Upper lobe of right lung (tissue), 1 donor: ENCODE measurements at regions not wholly inside any gene's neighbourhood (a gene's known extent, or its start where the extent isn't known, plus 50 kb on each side); places are given as distances from the start of the nearest gene placed in this dataset.

Experiments
- ATAC-seq: fragments of 200-7000 bp; cut with Tn5 transposase; one replicate; pipeline ENCODE4 v1.9.1; 2020; ENCODE audit warnings: mild to moderate bottlenecking, moderate library complexity
- DNase-seq: peaks from one replicate; pipeline ENCODE4 v3.0.0-alpha.2; 2020
- H3K27ac ChIP-seq: fragments of 200-600 bp; one replicate; pipeline ENCODE4 v1.8.0; 2022
- H3K27me3 ChIP-seq: fragments of 200-600 bp; one replicate; pipeline ENCODE4 v1.8.0; 2022; ENCODE audit warnings: mild to moderate bottlenecking
- H3K36me3 ChIP-seq: fragments of 200-600 bp; one replicate; pipeline ENCODE4 v1.8.0; 2022
- H3K4me1 ChIP-seq: fragments of 200-600 bp; one replicate; pipeline ENCODE4 v1.8.0; 2022
- H3K4me3 ChIP-seq: fragments of 200-600 bp; one replicate; pipeline ENCODE4 v1.8.0; 2022; ENCODE audit warnings: mild to moderate bottlenecking
- H3K9me3 ChIP-seq: fragments of 200-600 bp; one replicate; pipeline ENCODE4 v1.8.0; 2022
- CTCF ChIP-seq: fragments of 200-600 bp; IDR thresholded peaks from one replicate; pipeline ENCODE4 v1.8.0; 2022; ENCODE audit warnings: antibody characterized with exemption
- intact Hi-C: fragments of 100-400 bp; cut with DNase I; formaldehyde crosslinking; loops from one replicate; pipeline ENCODE4 v1.11.0; 2022
- donor health status: DM: no; HTN: yes; CAD: no; lungs with severe emphysema.

DNA sequence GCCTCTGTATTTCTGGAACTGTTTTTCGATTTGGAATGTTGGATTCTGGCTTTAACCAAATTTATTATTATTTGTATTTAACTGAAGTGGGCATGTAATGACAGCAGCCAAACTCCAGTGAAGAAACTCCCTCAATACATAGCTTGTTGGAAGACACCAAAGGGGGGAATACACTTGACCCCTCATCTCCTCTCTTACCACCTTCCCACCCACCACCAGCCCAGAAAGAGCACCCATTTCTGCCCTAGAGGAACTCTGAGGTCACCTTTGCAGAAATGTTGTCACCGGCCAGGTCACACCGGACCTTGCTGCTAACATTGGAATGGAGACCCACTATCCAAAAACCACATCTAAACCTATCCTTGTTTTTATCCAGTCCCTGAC, 58.6 kb upstream of the CA12 start:
- TF ChIP-seq CTCF = no peak
- Histone ChIP-seq H3K4me3 (no peak overlapping the region), H3K4me1 (peaks cover 9% of the 10 kb centered on the region), H3K27me3 (no peaks in the 10 kb centered on the region), H3K27ac (no peak overlapping the region), H3K36me3 (no peaks in the 10 kb centered on the region), H3K9me3 (no peaks in the 10 kb centered on the region)
- intact Hi-C loops = no loop called here
- DNase-seq (no peak), ATAC-seq (no peak)

DNA sequence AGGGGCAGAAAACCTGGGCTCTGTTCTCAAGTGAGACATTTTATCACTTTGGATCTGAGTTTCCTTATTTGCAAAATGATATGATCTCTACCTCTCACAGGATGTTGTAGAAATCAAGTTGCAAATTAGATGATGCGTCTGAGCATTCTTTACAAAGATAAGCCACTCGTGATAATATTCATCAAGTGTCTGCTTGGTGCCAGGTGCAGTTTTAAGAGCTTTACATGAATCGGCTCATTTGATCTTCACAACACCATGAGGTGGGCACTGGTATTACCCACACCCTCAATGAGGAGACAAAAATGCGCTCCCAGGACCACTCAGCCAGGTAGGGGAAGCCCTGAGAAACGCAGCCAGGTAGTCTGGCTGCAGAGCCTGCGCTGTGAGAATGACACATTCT, 59.1 kb upstream of the CA12 start:
- intact Hi-C loops = no loop called here
- DNase-seq (no peak), ATAC-seq (no peak)
- H3K4me1 ChIP-seq = peaks cover 9% of the 10 kb centered on the region
- TF ChIP-seq CTCF = no peak
- no peak overlapping the region for H3K4me3 ChIP-seq
- no peak overlapping the region for H3K27ac ChIP-seq
- H3K27me3 ChIP-seq = no peaks in the 10 kb centered on the region
- H3K9me3 ChIP-seq = no peaks in the 10 kb centered on the region
- no peaks in the 10 kb centered on the region for H3K36me3 ChIP-seq

DNA sequence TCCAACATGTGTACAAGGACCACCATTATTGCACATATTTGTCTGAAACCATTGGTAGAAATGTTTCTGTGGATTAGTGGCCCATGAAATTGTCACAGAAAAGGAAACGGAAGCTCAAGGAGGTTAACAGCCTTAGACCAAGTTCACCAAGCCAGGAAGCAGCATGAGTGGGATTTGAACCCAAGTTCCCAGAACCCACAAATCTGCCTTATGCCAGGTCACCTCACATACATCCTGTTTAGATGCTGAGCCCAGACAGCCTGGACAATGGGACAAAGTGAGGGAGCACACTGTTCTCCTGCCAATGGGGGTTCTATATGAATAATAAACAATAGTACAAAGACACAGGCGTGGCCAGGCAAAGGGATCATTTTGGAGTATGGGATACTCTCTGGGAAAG, 59.6 kb upstream of the CA12 start:
- DNase-seq (no peak), ATAC-seq (no peak)
- Histone ChIP-seq H3K27ac (no peak overlapping the region), H3K4me1 (peaks cover 9% of the 10 kb centered on the region), H3K4me3 (no peak overlapping the region), H3K27me3 (no peaks in the 10 kb centered on the region), H3K9me3 (no peaks in the 10 kb centered on the region), H3K36me3 (no peaks in the 10 kb centered on the region)
- TF ChIP-seq CTCF = no peak
- intact Hi-C loops = no loop called here

DNA sequence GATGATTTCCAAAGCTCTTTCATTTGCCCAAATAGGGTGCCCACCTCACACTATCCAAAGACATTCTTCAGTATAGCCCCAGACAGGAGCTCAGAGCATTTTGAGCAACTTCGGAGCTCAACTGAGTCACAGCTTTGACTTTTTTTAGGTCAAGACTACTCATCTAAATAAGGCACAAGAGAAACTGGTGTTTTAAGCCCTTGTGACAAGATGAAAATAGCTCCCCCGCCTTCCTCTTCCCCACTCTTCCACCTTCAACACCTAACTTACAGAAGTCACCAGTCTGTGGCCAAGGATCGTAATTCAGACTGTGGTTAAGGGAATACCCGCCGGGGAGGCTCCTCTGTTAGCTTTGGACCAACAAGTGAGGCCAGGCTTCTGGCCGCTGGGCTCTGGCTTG, 60.4 kb upstream of the CA12 start:
- no peaks in the 10 kb centered on the region for H3K36me3 ChIP-seq
- peaks cover under 1% of the 10 kb centered on the region for H3K4me1 ChIP-seq
- H3K4me3 ChIP-seq = no peak overlapping the region
- no peak for TF ChIP-seq CTCF
- no peak for DNase-seq
- no peak overlapping the region for H3K27ac ChIP-seq
- intact Hi-C loops = no loop called here
- no peak for ATAC-seq
- no peaks in the 10 kb centered on the region for H3K9me3 ChIP-seq
- no peaks in the 10 kb centered on the region for H3K27me3 ChIP-seq

DNA sequence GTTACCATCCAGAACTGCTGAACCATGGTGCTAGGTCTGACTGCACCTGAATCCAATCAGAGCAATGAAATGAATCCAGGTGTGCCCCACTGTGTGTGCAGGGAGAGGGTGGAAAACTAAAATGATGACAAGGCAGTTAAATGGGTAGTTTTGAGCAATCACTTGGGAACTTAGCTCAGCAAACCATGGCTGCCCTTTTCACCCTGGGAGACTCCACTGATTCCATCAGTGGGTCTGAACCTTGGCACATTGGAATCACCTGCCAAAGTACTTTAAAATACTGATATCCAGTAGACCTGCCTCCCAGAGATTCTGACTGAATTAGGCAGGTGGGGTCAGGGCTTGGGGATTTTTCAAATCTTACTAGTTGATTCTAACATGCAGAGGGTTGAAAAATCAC, 59.8 kb upstream of the USP3 start:
- DNase-seq (no peak), ATAC-seq (no peak)
- intact Hi-C loops = no loop called here
- Histone ChIP-seq H3K9me3 (no peaks in the 10 kb centered on the region), H3K4me1 (peaks cover 3% of the 10 kb centered on the region), H3K27me3 (no peaks in the 10 kb centered on the region), H3K36me3 (no peaks in the 10 kb centered on the region), H3K27ac (no peak overlapping the region), H3K4me3 (no peak overlapping the region)
- no peak for TF ChIP-seq CTCF

- no peaks in the 10 kb centered on the region for H3K27me3 ChIP-seq
- peaks cover 10% of the 10 kb centered on the region for H3K4me1 ChIP-seq
- DNase-seq = no peak
Observed at GRCh38 chr15:63446255-63446654, 58.1 kb upstream of the USP3 start.

More at GRCh38 chr15:63446255-63446654, 58.1 kb upstream of the USP3 start:
- Histone ChIP-seq H3K36me3 (no peaks in the 10 kb centered on the region), H3K9me3 (no peaks in the 10 kb centered on the region), H3K27ac (no peak overlapping the region), H3K4me3 (no peak overlapping the region)
- no peak for TF ChIP-seq CTCF
- intact Hi-C loops = no loop called here
- no peak for ATAC-seq
